NCI-H187 (cell line): ENCODE measurements at regions not wholly inside any gene's neighbourhood (a gene's known extent, or its start where the extent isn't known, plus 50 kb on each side); places are given as distances from the start of the nearest gene placed in this dataset.
"Not testable (repeated sequence)": the region's sequence is repeated elsewhere in the genome, so short reads cannot be mapped to it uniquely, and the experiment has no call there.

Source experiments
- DNase-seq, 2 experiments: peaks; one replicate each; lab custom pipeline; 2025; lab: John Stamatoyannopoulos, UW

GRCh38 chr2:13698847-13699246, 933.7 kb upstream of the LRATD1 start:
- DNase-seq = no peak

GRCh38 chr2:13699939-13700338, 932.6 kb upstream of the LRATD1 start:
- not testable (repeated sequence) for DNase-seq

GRCh38 chr2:13711154-13711553, 921.4 kb upstream of the LRATD1 start:
- no peak for DNase-seq

- no peak for DNase-seq
Observed at GRCh38 chr2:13714466-13714865, 918.1 kb upstream of the LRATD1 start.

- DNase-seq = no peak
Observed at GRCh38 chr2:13725945-13726344, 906.6 kb upstream of the LRATD1 start.

GRCh38 chr2:13745330-13745729, 887.2 kb upstream of the LRATD1 start:
- DNase-seq = no peak

GRCh38 chr2:13751955-13752354, 880.6 kb upstream of the LRATD1 start:
- no peak for DNase-seq

GRCh38 chr2:13758412-13758811, 874.1 kb upstream of the LRATD1 start:
- DNase-seq = no peak

GRCh38 chr2:13768274-13768673, 864.2 kb upstream of the LRATD1 start:
- DNase-seq = no peak

- no peak for DNase-seq
Observed at GRCh38 chr2:13770279-13770678, 862.2 kb upstream of the LRATD1 start.

- no peak for DNase-seq
Observed at GRCh38 chr2:13779996-13780395, 852.5 kb upstream of the LRATD1 start.

- no peak for DNase-seq
Observed at GRCh38 chr2:13791019-13791547, 841.4 kb upstream of the LRATD1 start.

- no peak for DNase-seq
Observed at GRCh38 chr2:13806539-13806938, 826.0 kb upstream of the LRATD1 start.

- DNase-seq = no peak
Observed at GRCh38 chr2:13813236-13813635, 819.3 kb upstream of the LRATD1 start.

GRCh38 chr2:13818002-13818401, 814.5 kb upstream of the LRATD1 start:
- no peak for DNase-seq

- DNase-seq = no peak
Observed at GRCh38 chr2:13819896-13820295, 812.6 kb upstream of the LRATD1 start.

GRCh38 chr2:13821255-13821880, 811.1 kb upstream of the LRATD1 start:
- no peak for DNase-seq

- DNase-seq = no peak
Observed at GRCh38 chr2:13822365-13822764, 810.2 kb upstream of the LRATD1 start.

- DNase-seq = no peak
Observed at GRCh38 chr2:13826314-13826853, 806.1 kb upstream of the LRATD1 start.

- no peak for DNase-seq
Observed at GRCh38 chr2:13858626-13859025, 773.9 kb upstream of the LRATD1 start.

GRCh38 chr2:13868275-13868674, 764.2 kb upstream of the LRATD1 start:
- not testable (repeated sequence) for DNase-seq

- no peak for DNase-seq
Observed at GRCh38 chr2:13876491-13877037, 756.0 kb upstream of the LRATD1 start.

- DNase-seq = no peak
Observed at GRCh38 chr2:13877571-13877970, 754.9 kb upstream of the LRATD1 start.
